MM.1S (cell line): ENCODE measurements at regions not wholly inside any gene's neighbourhood (a gene's known extent, or its start where the extent isn't known, plus 50 kb on each side); places are given as distances from the start of the nearest gene placed in this dataset.

Source experiments
- CTCF ChIP-seq: fragments of 300-600 bp; sonication (generic); IDR thresholded peaks from 2 replicates; pipeline ENCODE4 v1.5.1; 2016; ENCODE audit warnings: antibody characterized with exemption, low read length, mixed read lengths
- EZH2 ChIP-seq: fragments of 300-600 bp; sonication (generic); optimal IDR thresholded peaks from 2 replicates; pipeline ENCODE3; 2017; ENCODE audit warnings: low read depth, mild to moderate bottlenecking, antibody characterized with exemption, low read length, mixed read lengths

GRCh38 chr17:77453613-77454241 lies 313.0 kb downstream of the SEC14L1 start:
- no peak for TF ChIP-seq CTCF
- TF ChIP-seq EZH2 = no peak
